ENCODE measurements at regions not wholly inside any gene's neighbourhood (a gene's known extent, or its start where the extent isn't known, plus 50 kb on each side); places are given as distances from the start of the nearest gene placed in this dataset.

DNA sequence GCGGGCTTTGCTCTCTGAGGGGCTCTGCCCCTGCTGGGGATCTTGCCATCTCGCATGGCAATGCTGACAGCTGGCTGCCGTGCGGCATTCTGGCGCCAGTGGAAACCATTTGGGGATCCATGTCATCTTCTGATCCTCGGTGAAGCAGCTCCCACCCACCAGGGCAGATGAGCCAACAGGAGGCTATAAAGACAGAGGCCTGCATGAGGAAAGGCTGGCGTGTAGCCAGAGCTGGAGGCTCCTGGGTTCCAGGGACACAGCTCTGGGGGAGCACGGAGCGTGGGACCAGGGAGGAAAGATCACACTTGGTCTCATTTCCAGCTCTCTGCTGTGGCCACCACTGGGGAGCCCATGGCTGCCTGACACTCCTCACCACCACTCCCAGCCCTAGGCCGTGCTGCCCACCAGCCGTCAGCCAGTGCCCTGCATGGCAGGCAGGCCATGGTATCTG, 145.8 kb downstream of the ZFP36L2 start:
- TF ChIP-seq, protein P1, sequence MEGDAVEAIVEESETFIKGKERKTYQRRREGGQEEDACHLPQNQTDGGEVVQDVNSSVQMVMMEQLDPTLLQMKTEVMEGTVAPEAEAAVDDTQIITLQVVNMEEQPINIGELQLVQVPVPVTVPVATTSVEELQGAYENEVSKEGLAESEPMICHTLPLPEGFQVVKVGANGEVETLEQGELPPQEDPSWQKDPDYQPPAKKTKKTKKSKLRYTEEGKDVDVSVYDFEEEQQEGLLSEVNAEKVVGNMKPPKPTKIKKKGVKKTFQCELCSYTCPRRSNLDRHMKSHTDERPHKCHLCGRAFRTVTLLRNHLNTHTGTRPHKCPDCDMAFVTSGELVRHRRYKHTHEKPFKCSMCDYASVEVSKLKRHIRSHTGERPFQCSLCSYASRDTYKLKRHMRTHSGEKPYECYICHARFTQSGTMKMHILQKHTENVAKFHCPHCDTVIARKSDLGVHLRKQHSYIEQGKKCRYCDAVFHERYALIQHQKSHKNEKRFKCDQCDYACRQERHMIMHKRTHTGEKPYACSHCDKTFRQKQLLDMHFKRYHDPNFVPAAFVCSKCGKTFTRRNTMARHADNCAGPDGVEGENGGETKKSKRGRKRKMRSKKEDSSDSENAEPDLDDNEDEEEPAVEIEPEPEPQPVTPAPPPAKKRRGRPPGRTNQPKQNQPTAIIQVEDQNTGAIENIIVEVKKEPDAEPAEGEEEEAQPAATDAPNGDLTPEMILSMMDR (IDR thresholded peaks at IDR 0.05; ENCODE audit: insufficient read depth, low read length, poor library complexity, severe bottlenecking): no peak
- no peaks in the 10 kb centered on the region for H3K27me3 ChIP-seq (ENCODE audit: control insufficient read depth, insufficient read depth, low read length)
- DNase-seq (ENCODE audit: low read depth): no peak
- no peaks in the 10 kb centered on the region for H3K36me3 ChIP-seq (ENCODE audit: control insufficient read depth, insufficient read depth, low read length)
- H3K4me3 ChIP-seq (ENCODE audit: low read depth, low read length): no peak overlapping the region

DNA sequence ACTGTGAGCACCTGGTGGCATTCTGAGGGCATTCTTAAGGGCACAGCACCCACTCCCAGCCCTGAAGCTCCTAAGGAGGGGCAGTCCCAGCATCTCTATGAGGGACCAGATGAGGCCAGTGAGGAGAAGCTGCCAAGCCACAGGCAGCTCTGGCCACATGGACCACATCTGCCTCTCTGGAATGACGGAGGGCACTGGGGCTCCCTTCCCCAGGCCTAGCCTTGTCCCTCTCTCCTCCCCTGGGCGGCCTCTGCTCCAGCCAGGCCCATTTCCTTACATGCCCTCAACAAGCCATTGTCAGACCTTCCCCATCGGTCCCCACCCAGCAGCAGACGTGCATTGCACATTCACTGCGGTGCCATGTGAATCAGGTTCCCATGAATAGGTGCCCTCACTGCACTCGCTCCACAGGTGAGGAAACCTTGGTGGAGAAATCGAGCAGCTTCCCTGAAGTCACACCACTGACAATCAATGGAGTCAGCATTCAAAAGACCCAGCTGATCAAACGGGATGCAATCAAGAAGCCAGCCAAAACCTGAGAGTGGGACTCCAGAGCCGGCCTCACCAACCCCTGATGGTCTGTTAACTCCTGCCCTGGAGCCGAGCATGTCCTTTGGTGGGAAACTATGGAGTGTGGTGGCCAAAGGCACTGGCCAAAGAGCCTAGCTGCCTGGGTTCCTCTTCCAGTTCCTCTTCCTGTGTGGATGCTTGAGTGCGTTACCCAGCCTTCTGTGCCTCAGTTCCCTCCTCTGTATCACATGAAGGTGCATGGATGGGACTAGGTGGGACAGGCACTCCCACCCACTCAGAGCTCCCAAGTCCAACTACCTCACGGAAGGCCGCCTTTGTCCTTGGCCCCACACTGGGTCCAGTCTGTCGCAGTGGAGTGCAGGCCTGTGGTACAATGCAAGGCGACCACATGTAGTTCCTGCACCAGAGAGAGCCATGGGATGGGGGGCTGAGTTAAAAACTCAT, 147.3 kb downstream of the ZFP36L2 start:
- H3K36me3 ChIP-seq (ENCODE audit: control insufficient read depth, insufficient read depth, low read length): no peaks in the 10 kb centered on the region
- H3K27me3 ChIP-seq (ENCODE audit: control insufficient read depth, insufficient read depth, low read length): no peaks in the 10 kb centered on the region
- DNase-seq (ENCODE audit: low read depth): no peak
- TF ChIP-seq, protein P1 (IDR thresholded peaks at IDR 0.05; ENCODE audit: insufficient read depth, low read length, poor library complexity, severe bottlenecking): no peak
- H3K4me3 ChIP-seq (ENCODE audit: low read depth, low read length): no peak overlapping the region

DNA sequence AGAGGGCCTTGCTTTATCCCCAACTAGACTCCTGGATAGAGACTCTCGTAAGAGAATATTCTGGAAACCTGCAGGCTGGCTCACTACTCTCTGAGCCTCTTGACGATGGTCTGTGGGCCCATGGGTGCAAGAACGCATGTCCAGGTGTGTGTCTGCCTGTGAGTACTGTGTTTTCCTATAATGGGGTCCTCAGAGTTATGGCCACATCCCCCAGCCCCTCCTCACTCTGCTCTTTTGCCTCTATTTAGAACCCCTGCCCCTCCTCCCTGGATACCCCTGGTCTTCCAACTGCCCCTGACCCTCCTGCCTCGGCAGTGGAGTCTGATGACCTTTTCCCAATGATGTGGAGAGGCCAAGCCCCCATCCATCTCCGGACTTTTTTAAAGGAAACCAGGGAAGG, 148.1 kb downstream of the ZFP36L2 start:
- Histone ChIP-seq H3K36me3 (ENCODE audit: control insufficient read depth, insufficient read depth, low read length) (no peaks in the 10 kb centered on the region), H3K4me3 (ENCODE audit: low read depth, low read length) (no peak overlapping the region), H3K27me3 (ENCODE audit: control insufficient read depth, insufficient read depth, low read length) (no peaks in the 10 kb centered on the region)
- DNase-seq (ENCODE audit: low read depth): no peak
- TF ChIP-seq, protein P1 (IDR thresholded peaks at IDR 0.05; ENCODE audit: insufficient read depth, low read length, poor library complexity, severe bottlenecking): no peak

GRCh38 chr2:43077876-43078275, 148.5 kb downstream of the ZFP36L2 start:
- H3K36me3 ChIP-seq (ENCODE audit: control insufficient read depth, insufficient read depth, low read length): no peaks in the 10 kb centered on the region
- TF ChIP-seq, protein P1 (IDR thresholded peaks at IDR 0.05; ENCODE audit: insufficient read depth, low read length, poor library complexity, severe bottlenecking): no peak
- H3K4me3 ChIP-seq (ENCODE audit: low read depth, low read length): no peak overlapping the region
- DNase-seq (ENCODE audit: low read depth): no peak
- no peaks in the 10 kb centered on the region for H3K27me3 ChIP-seq (ENCODE audit: control insufficient read depth, insufficient read depth, low read length)

- TF ChIP-seq, protein P1 (IDR thresholded peaks at IDR 0.05; ENCODE audit: insufficient read depth, low read length, poor library complexity, severe bottlenecking): no peak
- no peak for DNase-seq (ENCODE audit: low read depth)
- Histone ChIP-seq H3K4me3 (ENCODE audit: low read depth, low read length) (no peak overlapping the region), H3K27me3 (ENCODE audit: control insufficient read depth, insufficient read depth, low read length) (no peaks in the 10 kb centered on the region), H3K36me3 (ENCODE audit: control insufficient read depth, insufficient read depth, low read length) (no peaks in the 10 kb centered on the region)
Measured at GRCh38 chr2:43076676-43077075, 149.7 kb downstream of the ZFP36L2 start.
